Vagina (tissue), 2 donors: ENCODE measurements at regions not wholly inside any gene's neighbourhood (a gene's known extent, or its start where the extent isn't known, plus 50 kb on each side); places are given as distances from the start of the nearest gene placed in this dataset.

Experiments
- CTCF ChIP-seq, 3 experiments: fragments of 450-650 bp in 2 of 3; fragments of 200-600 bp in 1 of 3; sonication (generic) in 1 of 3; IDR thresholded peaks; one replicate each; pipeline ENCODE4 v1.5.1; 2017 to 2019; ENCODE audit warnings: antibody characterized with exemption in 3 of 3, mild to moderate bottlenecking in 2 of 3, moderate library complexity in 2 of 3
- POLR2AphosphoS5 ChIP-seq, 2 donors: sonication (generic); formaldehyde crosslinking; IDR thresholded peaks; one replicate each; pipeline ENCODE4 v1.9.0; 2017; ENCODE audit warnings: antibody characterized with exemption in 2 of 2, mild to moderate bottlenecking in 2 of 2, low read depth in 1 of 2; ENCODE audit not compliant: insufficient read depth in 1 of 2

GRCh38 chr5:52356311-52356918, 431.3 kb upstream of the ITGA1 start:
- TF ChIP-seq POLR2AphosphoS5 (IDR thresholded peaks at IDR 0.05; ENCODE audit: insufficient read depth in 1 of 2, low read depth in 1 of 2), result no peak
- peak in 1 of 3 experiments; percentile 36 for TF ChIP-seq CTCF (IDR thresholded peaks at IDR 0.05)
